GM18511 (cell line): ENCODE measurements at regions not wholly inside any gene's neighbourhood (a gene's known extent, or its start where the extent isn't known, plus 50 kb on each side); places are given as distances from the start of the nearest gene placed in this dataset.

Source experiments
- ATAC-seq: cut with Tn5 transposase; IDR thresholded peaks from one replicate; pipeline ENCODE4 v1.9.1; 2021; ENCODE audit warnings: mild to moderate bottlenecking, moderate library complexity; ENCODE audit not compliant: unreplicated experiment

DNA sequence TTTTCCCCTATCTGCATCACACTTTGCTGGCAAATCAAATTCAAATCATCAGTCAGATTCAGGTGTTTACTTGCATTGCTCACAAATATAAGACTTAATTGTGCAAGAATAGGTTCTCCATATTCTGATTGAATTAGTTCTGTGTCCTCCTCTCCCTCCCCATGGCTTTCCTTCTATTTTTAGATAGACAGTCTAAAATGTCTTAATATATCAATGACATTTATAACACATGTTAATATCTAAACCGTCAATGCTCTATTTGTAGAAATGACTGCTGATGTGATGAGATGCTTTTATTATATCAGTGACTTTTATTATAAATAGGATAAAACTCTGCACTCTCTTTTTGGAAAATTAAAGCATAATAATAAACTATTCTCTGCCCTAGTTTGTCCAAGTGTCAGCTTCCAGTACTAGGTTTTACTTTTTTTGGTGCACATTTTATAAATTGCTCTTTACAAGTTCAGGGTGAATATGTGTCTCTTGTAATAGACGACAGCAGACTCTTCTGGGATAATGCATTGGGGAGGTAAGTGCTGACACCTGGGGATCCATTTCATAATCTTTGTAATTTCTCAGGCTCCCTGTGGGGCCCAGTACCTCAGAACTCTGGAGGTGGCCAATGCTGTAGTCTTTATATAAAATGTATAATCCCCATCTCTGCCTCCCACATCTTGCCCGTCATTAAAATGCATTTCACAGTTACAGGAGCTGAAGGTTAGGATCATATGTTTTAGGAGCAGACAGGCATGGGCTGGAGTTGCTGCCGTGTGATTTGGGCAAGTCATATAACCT, 321.5 kb downstream of the BRINP1 start:
- ATAC-seq, result no peak

- no peak for ATAC-seq
Observed at GRCh38 chr9:119050281-119050680, 319.0 kb downstream of the BRINP1 start.

GRCh38 chr9:119052339-119053030, 316.8 kb downstream of the BRINP1 start:
- no peak for ATAC-seq

- no peak for ATAC-seq
Observed at GRCh38 chr9:119053070-119053469, 316.2 kb downstream of the BRINP1 start.

DNA sequence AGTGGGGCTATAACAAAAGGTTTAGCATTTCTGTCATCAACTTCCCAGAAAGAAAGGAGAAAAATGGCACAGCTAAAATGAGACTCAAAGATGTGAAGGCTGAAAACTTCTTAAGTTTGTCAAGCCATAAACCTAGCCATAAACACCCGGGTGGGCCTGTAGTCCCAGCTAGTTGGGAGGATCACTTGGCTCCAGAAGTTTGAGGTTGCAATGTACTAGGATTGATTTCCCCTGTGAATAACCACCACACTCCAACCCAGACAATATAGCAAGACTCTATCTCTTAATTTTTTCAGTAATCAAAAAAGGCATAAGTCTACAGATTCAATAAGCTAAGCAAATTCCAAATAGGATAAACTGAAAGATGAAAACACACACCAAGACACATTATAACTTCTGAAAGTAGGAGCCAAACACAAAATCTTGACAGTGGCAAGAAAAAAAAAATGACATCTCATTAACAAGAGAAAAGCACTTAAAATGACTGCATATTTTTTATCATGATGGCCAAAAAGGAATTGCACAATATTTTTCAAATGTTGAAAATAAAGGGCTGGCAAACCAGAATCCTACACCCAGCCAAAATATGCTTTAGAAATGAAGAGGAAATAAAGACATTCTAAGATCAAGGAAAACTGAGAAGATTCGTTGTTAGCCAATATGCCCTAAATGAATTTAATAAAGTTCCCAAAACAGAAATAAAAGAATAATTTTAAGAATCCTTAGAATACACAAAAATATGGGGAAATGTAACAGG, 308.4 kb downstream of the BRINP1 start:
- no peak for ATAC-seq

DNA sequence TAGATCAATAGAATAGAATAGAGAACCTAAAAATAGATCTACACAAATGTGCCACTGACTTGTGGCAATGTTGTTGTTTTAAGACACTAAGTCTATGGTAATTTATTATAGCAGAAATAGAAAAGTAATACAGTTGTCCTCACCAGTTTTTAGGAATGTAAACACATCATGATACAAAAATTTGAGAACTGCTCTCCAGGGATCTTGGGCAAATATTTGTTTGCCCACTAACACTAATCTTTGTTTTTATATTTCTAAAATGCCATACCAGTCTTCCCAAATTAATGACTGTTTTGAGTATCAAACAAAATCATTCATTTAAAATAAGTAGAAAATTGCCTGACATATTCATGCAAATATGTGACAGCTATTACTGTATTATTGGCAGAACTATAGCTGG, 297.6 kb downstream of the BRINP1 start:
- ATAC-seq, result no peak

DNA sequence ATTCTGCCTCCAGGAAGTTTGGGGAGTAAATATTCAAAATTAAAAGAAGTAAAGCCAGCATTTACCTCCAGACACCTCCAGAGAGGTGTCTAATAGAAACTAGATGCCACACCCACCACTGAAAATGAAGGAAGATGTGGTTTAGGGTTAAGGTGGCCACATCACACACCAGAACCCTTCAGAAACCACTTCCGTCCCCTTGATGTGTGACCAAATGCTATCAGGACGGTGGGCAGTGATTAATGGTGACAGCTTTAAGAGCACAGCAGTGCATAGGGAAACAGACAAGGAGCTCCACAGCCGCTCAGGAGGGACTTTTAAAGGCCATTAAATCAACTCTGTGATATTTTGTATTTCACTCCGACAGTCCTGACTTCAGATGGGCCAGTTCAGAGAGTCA, 295.2 kb downstream of the BRINP1 start:
- ATAC-seq, result no peak

- no peak for ATAC-seq
Observed at GRCh38 chr9:119078015-119078414, 291.2 kb downstream of the BRINP1 start.

DNA sequence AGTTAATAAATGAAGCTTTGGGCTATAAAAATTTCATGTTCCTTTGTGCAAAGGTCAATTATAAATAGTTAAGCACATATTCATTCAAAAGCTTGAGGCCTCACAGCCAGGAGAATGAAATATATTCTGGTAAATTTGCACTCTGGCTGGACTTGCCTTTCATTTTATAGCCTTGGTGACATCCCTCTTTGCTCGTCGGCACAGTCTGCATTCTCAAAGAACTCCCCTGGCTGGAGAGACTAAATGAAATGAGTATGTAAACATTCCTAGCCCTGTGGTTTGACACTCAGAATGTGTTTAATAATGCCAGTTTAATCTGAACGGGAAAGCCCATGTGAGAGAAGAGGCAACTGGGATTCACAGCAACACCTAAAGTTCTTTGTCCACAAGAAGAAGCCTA, 285.6 kb downstream of the BRINP1 start:
- ATAC-seq, result no peak

GRCh38 chr9:119086590-119086989, 282.6 kb downstream of the BRINP1 start:
- no peak for ATAC-seq

- no peak for ATAC-seq
Observed at GRCh38 chr9:119088002-119088547, 281.2 kb downstream of the BRINP1 start.

GRCh38 chr9:119091074-119091473, 278.2 kb downstream of the BRINP1 start:
- ATAC-seq, result no peak

GRCh38 chr9:119092125-119092524, 277.1 kb downstream of the BRINP1 start:
- no peak for ATAC-seq

DNA sequence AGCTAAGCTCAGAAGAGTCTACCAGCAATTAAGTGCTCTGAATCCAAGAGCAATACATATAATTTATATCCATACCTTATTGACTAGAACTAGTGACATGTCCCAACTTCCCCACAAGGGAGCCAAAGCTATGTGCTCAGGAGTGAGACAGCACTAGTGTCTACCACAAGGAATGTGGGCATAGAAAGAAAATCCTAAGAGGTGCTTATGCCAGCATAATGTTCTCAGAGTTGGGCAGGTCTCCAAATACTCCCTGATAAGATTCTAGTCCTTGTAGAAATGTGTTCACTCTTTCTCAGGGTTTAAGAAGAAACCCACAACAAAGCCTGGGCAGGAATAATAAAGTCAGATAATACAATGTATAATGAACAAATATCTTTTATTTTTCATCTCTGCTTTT, 275.1 kb downstream of the BRINP1 start:
- no peak for ATAC-seq

DNA sequence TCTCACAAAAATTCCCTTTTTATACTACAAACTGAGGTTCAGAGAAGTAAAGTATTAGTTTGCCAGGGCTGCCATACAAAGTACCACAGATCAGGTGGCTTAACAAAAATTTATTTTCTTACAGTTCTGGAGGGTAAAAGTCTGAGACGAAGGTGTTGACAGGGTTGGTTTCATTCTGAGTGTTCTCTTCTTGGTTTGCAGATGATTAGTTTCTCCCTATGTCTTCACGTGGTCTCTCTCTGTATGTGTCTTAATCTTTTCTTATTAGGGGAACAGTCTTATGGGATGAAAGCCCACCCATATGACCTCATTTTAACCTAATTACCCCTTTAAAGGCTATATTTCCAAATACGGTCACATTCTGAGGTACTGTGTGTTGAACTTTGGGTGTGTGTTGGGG, 274.2 kb downstream of the BRINP1 start:
- ATAC-seq, result peak; percentile 65

DNA sequence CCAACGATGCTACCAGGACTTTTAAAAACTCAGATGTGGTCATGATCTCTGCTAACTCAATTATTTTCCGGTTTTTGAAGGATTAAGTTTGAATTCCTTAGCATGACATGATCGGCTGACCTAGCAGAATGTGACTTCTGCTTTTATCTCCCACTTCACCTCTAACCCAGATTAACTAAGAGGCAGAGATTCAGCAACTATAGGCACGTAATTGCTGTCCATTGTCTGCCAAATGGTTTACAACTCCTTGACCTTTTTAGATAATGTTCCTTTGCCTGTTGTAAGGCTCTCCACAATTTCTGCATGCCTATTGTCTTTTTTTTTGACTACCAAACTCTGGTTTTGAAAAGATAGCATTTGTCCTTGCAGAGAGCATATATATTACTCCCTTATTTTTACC, 268.2 kb downstream of the BRINP1 start:
- no peak for ATAC-seq

DNA sequence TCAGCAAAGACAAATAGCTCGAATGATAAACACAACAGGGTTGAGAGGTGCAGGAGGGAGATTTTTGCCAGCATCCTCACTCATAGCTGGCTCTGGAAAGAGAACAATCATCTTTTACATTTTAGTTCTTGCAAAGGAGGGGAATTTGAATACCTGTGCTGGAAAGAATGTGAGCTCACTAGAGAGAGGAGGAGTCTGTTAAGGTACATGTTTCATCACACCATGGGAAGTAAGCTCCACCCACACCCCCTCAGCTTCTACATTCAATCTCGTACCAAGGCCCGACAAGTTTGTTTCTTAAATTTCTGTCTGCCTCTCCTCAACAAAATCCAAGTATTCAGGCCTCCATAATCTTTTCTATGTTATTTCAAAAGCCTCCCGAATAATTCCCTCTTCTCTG, 254.6 kb downstream of the BRINP1 start:
- no peak for ATAC-seq
